ENCODE measurements at regions not wholly inside any gene's neighbourhood (a gene's known extent, or its start where the extent isn't known, plus 50 kb on each side); places are given as distances from the start of the nearest gene placed in this dataset.

DNA sequence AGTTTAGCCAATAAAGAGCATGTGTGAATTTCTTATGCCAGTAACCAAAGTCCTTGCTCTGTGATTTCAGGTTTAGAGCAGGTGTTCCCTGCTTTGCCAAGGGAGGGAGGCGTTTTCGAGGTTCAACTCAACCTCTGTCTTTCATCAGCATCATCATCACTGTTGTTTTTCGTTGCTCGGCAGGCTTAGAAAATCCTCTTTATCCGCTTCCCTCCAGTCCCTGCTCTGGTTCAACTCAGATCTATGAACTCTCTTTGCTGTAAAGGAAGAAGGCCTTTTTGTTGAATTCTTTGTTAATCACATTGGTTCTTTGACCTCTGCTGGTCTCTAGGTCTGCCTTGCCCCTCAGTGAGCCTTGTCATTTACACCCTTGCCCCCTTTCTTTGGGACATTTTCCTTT, 243.9 kb upstream of the RBFOX1 start:
- H4K20me1 ChIP-seq (ENCODE audit: insufficient read depth, low read length) = no peaks in the 10 kb centered on the region
- no TSS peak for BruUV-seq (replicated peaks)
- DNase-seq (ENCODE audit: low spot score) = no peak
- intact Hi-C loops (cut with micrococcal nuclease; ENCODE audit: unreplicated experiment) = no loop called here
- H3K79me2 ChIP-seq (ENCODE audit: insufficient read depth, low read depth, low read length) = no peaks in the 10 kb centered on the region
- no peaks in the 10 kb centered on the region for H3K36me3 ChIP-seq (ENCODE audit: insufficient read depth, low read length)
- no peak overlapping the region for H3K27ac ChIP-seq (ENCODE audit: low read depth, low read length, poor library complexity, severe bottlenecking)
- TF ChIP-seq, protein P1, sequence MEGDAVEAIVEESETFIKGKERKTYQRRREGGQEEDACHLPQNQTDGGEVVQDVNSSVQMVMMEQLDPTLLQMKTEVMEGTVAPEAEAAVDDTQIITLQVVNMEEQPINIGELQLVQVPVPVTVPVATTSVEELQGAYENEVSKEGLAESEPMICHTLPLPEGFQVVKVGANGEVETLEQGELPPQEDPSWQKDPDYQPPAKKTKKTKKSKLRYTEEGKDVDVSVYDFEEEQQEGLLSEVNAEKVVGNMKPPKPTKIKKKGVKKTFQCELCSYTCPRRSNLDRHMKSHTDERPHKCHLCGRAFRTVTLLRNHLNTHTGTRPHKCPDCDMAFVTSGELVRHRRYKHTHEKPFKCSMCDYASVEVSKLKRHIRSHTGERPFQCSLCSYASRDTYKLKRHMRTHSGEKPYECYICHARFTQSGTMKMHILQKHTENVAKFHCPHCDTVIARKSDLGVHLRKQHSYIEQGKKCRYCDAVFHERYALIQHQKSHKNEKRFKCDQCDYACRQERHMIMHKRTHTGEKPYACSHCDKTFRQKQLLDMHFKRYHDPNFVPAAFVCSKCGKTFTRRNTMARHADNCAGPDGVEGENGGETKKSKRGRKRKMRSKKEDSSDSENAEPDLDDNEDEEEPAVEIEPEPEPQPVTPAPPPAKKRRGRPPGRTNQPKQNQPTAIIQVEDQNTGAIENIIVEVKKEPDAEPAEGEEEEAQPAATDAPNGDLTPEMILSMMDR (conservative IDR thresholded peaks at IDR 0.05; ENCODE audit: low read length) = no peak
- TF ChIP-seq EZH2phosphoT487 (IDR thresholded peaks at IDR 0.05; ENCODE audit: borderline replicate concordance, low read depth, low read length) = no peak
- no peak overlapping the region for H2AFZ ChIP-seq (ENCODE audit: low read length)
- H3K4me3 ChIP-seq (ENCODE audit: low read depth, low read length, poor library complexity, severe bottlenecking) = no peak overlapping the region
- no peak overlapping the region for H3K4me2 ChIP-seq (ENCODE audit: low read length)
- ChIA-PET CTCF (ENCODE audit: unreplicated experiment) (no interaction called here), POLR2A (interaction anchor here (0.6 kb wide), 1 partner anchor 127 kb away, joined by 3 read pairs; no protein-coding TSS in a partner anchor)
- H3K4me1 ChIP-seq (ENCODE audit: insufficient read depth, low read length, poor library complexity, severe bottlenecking) = no peaks in the 10 kb centered on the region
- H3K9me2 ChIP-seq (ENCODE audit: insufficient read depth, low read length) = no peaks in the 10 kb centered on the region
- no peaks in the 10 kb centered on the region for H3K9me3 ChIP-seq (ENCODE audit: low read length)

DNA sequence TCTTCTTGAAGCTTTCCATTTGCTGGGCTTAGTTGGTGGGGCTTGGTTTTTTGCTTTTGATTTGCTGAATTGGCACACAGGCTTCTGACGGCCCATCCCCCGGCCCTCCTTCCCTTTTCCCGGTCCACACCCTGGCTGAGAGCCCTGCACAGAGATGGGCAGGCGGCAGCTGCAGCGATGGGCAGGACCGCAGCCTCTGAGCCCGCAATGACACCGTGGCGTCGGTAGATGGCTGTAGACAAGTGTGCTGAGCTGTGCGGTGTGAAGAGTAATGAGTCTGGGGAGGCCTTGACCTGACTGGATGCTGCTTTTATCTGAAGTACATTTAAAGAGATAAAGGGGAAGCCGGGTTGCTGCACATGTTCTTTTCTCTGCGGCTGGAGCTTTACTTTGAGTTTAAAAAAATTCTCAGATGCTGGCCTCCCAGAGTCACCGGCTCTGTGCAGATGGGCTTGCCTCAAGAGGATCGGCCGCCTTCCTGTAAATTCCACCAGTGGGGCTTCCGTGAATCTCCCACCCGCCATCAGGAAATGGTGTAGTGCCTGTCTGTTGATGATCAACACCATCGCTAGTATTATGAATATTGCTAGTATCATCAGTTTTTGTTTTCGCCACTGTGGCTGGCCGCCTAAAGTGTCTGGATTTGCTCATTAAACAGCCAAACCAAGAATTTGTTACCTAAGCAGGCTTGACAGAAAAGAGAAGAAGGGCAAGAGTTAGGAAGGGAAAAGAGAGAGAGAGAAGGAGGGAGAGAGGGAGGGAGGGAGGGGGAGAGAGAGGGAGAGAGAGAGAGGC, 245.6 kb upstream of the RBFOX1 start:
- POLR2A ChIA-PET = no interaction called here

DNA sequence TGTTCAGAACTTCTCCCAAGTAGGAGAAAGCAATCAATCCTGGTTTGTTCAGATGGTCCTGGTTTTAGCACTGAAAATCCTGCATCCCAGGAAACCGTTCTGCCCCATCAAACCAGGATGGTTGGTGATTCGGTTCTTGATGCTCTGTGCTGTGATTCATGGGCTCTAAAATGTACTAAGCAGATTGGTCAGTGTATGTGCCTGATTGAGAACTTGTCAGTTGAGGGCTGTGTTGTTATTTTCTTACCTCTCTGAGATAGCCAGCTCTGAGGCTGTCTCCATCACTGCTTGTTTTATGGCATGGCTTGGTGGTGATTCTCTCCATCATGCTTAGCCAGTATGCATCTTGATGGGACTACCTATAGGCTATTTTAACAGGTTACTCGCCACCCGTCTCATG, 246.9 kb upstream of the RBFOX1 start:
- H3K27ac ChIP-seq (ENCODE audit: low read depth, low read length, poor library complexity, severe bottlenecking) = no peak overlapping the region
- no peak overlapping the region for H2AFZ ChIP-seq (ENCODE audit: low read length)
- POLR2A ChIA-PET = no interaction called here
- CTCF ChIA-PET (ENCODE audit: unreplicated experiment) = no interaction called here
- no peaks in the 10 kb centered on the region for H4K20me1 ChIP-seq (ENCODE audit: insufficient read depth, low read length)
- no peak for DNase-seq (ENCODE audit: low spot score)
- H3K36me3 ChIP-seq (ENCODE audit: insufficient read depth, low read length) = no peaks in the 10 kb centered on the region
- no peak overlapping the region for H3K4me3 ChIP-seq (ENCODE audit: low read depth, low read length, poor library complexity, severe bottlenecking)
- H3K4me1 ChIP-seq (ENCODE audit: insufficient read depth, low read length, poor library complexity, severe bottlenecking) = no peaks in the 10 kb centered on the region
- no TSS peak for BruUV-seq (replicated peaks)
- H3K4me2 ChIP-seq (ENCODE audit: low read length) = no peak overlapping the region
- intact Hi-C loops (cut with micrococcal nuclease; ENCODE audit: unreplicated experiment) = no loop called here
- H3K9me2 ChIP-seq (ENCODE audit: insufficient read depth, low read length) = no peaks in the 10 kb centered on the region
- TF ChIP-seq, protein P1 (conservative IDR thresholded peaks at IDR 0.05; ENCODE audit: low read length) = no peak
- TF ChIP-seq EZH2phosphoT487 (IDR thresholded peaks at IDR 0.05; ENCODE audit: borderline replicate concordance, low read depth, low read length) = no peak
- H3K9me3 ChIP-seq (ENCODE audit: low read length) = no peaks in the 10 kb centered on the region
- no peaks in the 10 kb centered on the region for H3K79me2 ChIP-seq (ENCODE audit: insufficient read depth, low read depth, low read length)

More for the DNA sequence above, 245.6 kb upstream of the RBFOX1 start:
- Histone ChIP-seq H3K4me2 (ENCODE audit: low read length) (no peak overlapping the region), H3K9me3 (ENCODE audit: low read length) (no peaks in the 10 kb centered on the region), H3K9me2 (ENCODE audit: insufficient read depth, low read length) (no peaks in the 10 kb centered on the region), H2AFZ (ENCODE audit: low read length) (no peak overlapping the region), H3K36me3 (ENCODE audit: insufficient read depth, low read length) (no peaks in the 10 kb centered on the region), H4K20me1 (ENCODE audit: insufficient read depth, low read length) (no peaks in the 10 kb centered on the region), H3K79me2 (ENCODE audit: insufficient read depth, low read depth, low read length) (no peaks in the 10 kb centered on the region), H3K4me1 (ENCODE audit: insufficient read depth, low read length, poor library complexity, severe bottlenecking) (no peaks in the 10 kb centered on the region), H3K27ac (ENCODE audit: low read depth, low read length, poor library complexity, severe bottlenecking) (no peak overlapping the region), H3K4me3 (ENCODE audit: low read depth, low read length, poor library complexity, severe bottlenecking) (no peak overlapping the region)
- CTCF ChIA-PET (ENCODE audit: unreplicated experiment) = no interaction called here
- no peak for DNase-seq (ENCODE audit: low spot score)
- no peak for TF ChIP-seq EZH2phosphoT487 (IDR thresholded peaks at IDR 0.05; ENCODE audit: borderline replicate concordance, low read depth, low read length)
- TF ChIP-seq, protein P1 (conservative IDR thresholded peaks at IDR 0.05; ENCODE audit: low read length) = no peak
- intact Hi-C loops (cut with micrococcal nuclease; ENCODE audit: unreplicated experiment) = no loop called here
- no TSS peak for BruUV-seq (replicated peaks)
